ENCODE measurements at regions not wholly inside any gene's neighbourhood (a gene's known extent, or its start where the extent isn't known, plus 50 kb on each side); places are given as distances from the start of the nearest gene placed in this dataset.

DNA sequence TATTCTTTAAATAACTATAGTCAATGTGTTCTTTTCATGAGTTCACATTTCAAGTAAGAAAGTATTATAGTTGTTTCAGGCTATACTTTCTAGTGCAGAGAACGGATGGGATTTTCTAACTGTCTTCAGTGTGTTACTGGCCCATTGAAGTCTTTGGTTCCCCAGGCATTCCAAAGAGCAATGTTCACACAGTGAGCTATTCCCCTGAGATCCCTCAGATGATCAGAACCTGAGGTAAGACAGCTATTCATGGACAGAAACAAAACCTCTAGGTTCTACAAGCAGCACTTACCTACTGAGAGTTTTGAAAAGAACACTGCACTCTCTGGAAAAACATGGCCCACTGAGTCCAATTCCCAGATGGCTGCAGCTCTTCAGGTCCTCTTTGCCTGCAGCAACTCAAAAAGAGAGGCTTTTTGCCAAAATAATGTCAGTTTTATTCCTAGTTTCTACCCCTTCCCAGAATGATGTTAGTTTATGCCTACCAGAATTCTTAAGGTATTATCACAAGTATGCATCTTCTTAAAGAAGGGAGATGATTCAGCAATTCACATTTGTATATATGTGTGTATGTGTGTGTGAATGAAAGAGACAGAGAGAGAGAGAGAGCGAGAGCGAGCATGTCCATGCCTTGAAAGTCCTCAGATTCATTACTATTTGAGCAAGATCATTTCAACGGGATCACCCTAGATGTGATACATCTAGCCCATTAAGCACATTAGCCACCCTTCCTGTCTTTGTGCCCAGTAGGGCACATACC is 146.1 kb downstream of the PDHA2 start:
- TF ChIP-seq EZH2 (IDR thresholded peaks at IDR 0.05; ENCODE audit: insufficient read depth, low read length) = no peak
- TF ChIP-seq, protein P1, sequence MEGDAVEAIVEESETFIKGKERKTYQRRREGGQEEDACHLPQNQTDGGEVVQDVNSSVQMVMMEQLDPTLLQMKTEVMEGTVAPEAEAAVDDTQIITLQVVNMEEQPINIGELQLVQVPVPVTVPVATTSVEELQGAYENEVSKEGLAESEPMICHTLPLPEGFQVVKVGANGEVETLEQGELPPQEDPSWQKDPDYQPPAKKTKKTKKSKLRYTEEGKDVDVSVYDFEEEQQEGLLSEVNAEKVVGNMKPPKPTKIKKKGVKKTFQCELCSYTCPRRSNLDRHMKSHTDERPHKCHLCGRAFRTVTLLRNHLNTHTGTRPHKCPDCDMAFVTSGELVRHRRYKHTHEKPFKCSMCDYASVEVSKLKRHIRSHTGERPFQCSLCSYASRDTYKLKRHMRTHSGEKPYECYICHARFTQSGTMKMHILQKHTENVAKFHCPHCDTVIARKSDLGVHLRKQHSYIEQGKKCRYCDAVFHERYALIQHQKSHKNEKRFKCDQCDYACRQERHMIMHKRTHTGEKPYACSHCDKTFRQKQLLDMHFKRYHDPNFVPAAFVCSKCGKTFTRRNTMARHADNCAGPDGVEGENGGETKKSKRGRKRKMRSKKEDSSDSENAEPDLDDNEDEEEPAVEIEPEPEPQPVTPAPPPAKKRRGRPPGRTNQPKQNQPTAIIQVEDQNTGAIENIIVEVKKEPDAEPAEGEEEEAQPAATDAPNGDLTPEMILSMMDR (IDR thresholded peaks at IDR 0.05; ENCODE audit: insufficient read depth, low read depth, low read length) = no peak
